ENCODE measurements at regions not wholly inside any gene's neighbourhood (a gene's known extent, or its start where the extent isn't known, plus 50 kb on each side); places are given as distances from the start of the nearest gene placed in this dataset.

GRCh38 chr5:74073257-74073656 is 447.3 kb downstream of the ARHGEF28 start:
- H3K4me1 ChIP-seq (ENCODE audit: insufficient read depth): no peaks in the 10 kb centered on the region
- H3K27ac ChIP-seq (ENCODE audit: low read depth): no peak overlapping the region
- H3K4me2 ChIP-seq: no peak overlapping the region
- H3K79me2 ChIP-seq (replicated peaks; ENCODE audit: insufficient read depth): no peaks in the 10 kb centered on the region
- no peak overlapping the region for H3K27ac Mint-ChIP-seq
- peaks cover 18% of the 10 kb centered on the region; the same call in 2 of the 3 replicates for H3K4me1 Mint-ChIP-seq
- no peak overlapping the region for H3K4me3 Mint-ChIP-seq
- no peaks in the 10 kb centered on the region for H3K36me3 ChIP-seq (ENCODE audit: insufficient read depth)
- H2AFZ ChIP-seq: peak overlapping the region; percentile 66
- H4K20me1 ChIP-seq (replicated peaks; ENCODE audit: insufficient read depth): no peaks in the 10 kb centered on the region
- no peaks in the 10 kb centered on the region for H3K36me3 Mint-ChIP-seq (ENCODE audit: low read depth)
- H3K27me3 Mint-ChIP-seq (ENCODE audit: insufficient read depth, low read depth, poor library complexity): no peaks in the 10 kb centered on the region
- TF ChIP-seq EZH2 (IDR thresholded peaks at IDR 0.05; ENCODE audit: low read depth, unreplicated experiment) (no peak), CTCF (conservative IDR thresholded peaks at IDR 0.05; ENCODE audit: low read depth in 2 of 2) (no peak), POLR2AphosphoS5 (IDR thresholded peaks at IDR 0.05; ENCODE audit: low read depth) (no peak), STAT1 (IDR thresholded peaks at IDR 0.05; ENCODE audit: unreplicated experiment) (no peak), EZH2phosphoT487 (IDR thresholded peaks at IDR 0.05; ENCODE audit: unreplicated experiment) (no peak), ZNF331 (CRISPR knock-in tag; IDR thresholded peaks at IDR 0.05; ENCODE audit: low read depth) (no peak), ZNF114 (CRISPR knock-in tag; IDR thresholded peaks at IDR 0.05) (no peak), NANOG (IDR thresholded peaks at IDR 0.05; ENCODE audit: borderline replicate concordance) (no peak), JUNB (IDR thresholded peaks at IDR 0.05; ENCODE audit: unreplicated experiment) (no peak), CREB1 (CRISPR knock-in tag; IDR thresholded peaks at IDR 0.05; ENCODE audit: low read depth) (no peak)
- TF ChIP-seq, protein P1, sequence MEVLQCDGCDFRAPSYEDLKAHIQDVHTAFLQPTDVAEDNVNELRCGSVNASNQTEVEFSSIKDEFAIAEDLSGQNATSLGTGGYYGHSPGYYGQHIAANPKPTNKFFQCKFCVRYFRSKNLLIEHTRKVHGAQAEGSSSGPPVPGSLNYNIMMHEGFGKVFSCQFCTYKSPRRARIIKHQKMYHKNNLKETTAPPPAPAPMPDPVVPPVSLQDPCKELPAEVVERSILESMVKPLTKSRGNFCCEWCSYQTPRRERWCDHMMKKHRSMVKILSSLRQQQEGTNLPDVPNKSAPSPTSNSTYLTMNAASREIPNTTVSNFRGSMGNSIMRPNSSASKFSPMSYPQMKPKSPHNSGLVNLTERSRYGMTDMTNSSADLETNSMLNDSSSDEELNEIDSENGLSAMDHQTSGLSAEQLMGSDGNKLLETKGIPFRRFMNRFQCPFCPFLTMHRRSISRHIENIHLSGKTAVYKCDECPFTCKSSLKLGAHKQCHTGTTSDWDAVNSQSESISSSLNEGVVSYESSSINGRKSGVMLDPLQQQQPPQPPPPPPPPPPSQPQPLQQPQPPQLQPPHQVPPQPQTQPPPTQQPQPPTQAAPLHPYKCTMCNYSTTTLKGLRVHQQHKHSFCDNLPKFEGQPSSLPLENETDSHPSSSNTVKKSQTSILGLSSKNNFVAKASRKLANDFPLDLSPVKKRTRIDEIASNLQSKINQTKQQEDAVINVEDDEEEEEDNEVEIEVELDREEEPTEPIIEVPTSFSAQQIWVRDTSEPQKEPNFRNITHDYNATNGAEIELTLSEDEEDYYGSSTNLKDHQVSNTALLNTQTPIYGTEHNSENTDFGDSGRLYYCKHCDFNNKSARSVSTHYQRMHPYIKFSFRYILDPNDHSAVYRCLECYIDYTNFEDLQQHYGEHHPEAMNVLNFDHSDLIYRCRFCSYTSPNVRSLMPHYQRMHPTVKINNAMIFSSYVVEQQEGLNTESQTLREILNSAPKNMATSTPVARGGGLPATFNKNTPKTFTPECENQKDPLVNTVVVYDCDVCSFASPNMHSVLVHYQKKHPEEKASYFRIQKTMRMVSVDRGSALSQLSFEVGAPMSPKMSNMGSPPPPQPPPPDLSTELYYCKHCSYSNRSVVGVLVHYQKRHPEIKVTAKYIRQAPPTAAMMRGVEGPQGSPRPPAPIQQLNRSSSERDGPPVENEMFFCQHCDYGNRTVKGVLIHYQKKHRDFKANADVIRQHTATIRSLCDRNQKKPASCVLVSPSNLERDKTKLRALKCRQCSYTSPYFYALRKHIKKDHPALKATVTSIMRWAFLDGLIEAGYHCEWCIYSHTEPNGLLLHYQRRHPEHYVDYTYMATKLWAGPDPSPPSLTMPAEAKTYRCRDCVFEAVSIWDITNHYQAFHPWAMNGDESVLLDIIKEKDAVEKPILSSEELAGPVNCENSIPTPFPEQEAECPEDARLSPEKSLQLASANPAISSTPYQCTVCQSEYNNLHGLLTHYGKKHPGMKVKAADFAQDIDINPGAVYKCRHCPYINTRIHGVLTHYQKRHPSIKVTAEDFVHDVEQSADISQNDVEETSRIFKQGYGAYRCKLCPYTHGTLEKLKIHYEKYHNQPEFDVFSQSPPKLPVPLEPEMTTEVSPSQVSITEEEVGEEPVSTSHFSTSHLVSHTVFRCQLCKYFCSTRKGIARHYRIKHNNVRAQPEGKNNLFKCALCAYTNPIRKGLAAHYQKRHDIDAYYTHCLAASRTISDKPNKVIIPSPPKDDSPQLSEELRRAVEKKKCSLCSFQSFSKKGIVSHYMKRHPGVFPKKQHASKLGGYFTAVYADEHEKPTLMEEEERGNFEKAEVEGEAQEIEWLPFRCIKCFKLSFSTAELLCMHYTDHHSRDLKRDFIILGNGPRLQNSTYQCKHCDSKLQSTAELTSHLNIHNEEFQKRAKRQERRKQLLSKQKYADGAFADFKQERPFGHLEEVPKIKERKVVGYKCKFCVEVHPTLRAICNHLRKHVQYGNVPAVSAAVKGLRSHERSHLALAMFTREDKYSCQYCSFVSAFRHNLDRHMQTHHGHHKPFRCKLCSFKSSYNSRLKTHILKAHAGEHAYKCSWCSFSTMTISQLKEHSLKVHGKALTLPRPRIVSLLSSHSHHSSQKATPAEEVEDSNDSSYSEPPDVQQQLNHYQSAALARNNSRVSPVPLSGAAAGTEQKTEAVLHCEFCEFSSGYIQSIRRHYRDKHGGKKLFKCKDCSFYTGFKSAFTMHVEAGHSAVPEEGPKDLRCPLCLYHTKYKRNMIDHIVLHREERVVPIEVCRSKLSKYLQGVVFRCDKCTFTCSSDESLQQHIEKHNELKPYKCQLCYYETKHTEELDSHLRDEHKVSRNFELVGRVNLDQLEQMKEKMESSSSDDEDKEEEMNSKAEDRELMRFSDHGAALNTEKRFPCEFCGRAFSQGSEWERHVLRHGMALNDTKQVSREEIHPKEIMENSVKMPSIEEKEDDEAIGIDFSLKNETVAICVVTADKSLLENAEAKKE (CRISPR knock-in tag; IDR thresholded peaks at IDR 0.05): no peak
- TF ChIP-seq, protein P2, sequence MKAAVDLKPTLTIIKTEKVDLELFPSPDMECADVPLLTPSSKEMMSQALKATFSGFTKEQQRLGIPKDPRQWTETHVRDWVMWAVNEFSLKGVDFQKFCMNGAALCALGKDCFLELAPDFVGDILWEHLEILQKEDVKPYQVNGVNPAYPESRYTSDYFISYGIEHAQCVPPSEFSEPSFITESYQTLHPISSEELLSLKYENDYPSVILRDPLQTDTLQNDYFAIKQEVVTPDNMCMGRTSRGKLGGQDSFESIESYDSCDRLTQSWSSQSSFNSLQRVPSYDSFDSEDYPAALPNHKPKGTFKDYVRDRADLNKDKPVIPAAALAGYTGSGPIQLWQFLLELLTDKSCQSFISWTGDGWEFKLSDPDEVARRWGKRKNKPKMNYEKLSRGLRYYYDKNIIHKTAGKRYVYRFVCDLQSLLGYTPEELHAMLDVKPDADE (IDR thresholded peaks at IDR 0.05): no peak
- TF ChIP-seq, protein P3, sequence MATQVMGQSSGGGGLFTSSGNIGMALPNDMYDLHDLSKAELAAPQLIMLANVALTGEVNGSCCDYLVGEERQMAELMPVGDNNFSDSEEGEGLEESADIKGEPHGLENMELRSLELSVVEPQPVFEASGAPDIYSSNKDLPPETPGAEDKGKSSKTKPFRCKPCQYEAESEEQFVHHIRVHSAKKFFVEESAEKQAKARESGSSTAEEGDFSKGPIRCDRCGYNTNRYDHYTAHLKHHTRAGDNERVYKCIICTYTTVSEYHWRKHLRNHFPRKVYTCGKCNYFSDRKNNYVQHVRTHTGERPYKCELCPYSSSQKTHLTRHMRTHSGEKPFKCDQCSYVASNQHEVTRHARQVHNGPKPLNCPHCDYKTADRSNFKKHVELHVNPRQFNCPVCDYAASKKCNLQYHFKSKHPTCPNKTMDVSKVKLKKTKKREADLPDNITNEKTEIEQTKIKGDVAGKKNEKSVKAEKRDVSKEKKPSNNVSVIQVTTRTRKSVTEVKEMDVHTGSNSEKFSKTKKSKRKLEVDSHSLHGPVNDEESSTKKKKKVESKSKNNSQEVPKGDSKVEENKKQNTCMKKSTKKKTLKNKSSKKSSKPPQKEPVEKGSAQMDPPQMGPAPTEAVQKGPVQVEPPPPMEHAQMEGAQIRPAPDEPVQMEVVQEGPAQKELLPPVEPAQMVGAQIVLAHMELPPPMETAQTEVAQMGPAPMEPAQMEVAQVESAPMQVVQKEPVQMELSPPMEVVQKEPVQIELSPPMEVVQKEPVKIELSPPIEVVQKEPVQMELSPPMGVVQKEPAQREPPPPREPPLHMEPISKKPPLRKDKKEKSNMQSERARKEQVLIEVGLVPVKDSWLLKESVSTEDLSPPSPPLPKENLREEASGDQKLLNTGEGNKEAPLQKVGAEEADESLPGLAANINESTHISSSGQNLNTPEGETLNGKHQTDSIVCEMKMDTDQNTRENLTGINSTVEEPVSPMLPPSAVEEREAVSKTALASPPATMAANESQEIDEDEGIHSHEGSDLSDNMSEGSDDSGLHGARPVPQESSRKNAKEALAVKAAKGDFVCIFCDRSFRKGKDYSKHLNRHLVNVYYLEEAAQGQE (IDR thresholded peaks at IDR 0.05; ENCODE audit: unreplicated experiment): no peak
- ATAC-seq (no peak), DNase-seq (ENCODE audit: low spot score) (no peak)
- H3K9me2 ChIP-seq (ENCODE audit: insufficient read depth): 0 out of 2 replicates have a peak, but pooled peaks cover 4% of the 10 kb centered on the region
- no peaks in the 10 kb centered on the region for H3K9me3 Mint-ChIP-seq
- H3K27me3 ChIP-seq (ENCODE audit: insufficient read depth): no peaks in the 10 kb centered on the region
- no peak overlapping the region for H3K4me3 ChIP-seq
- no peaks in the 10 kb centered on the region for H3F3A ChIP-seq (replicated peaks; ENCODE audit: low read depth)

Measured in GM23338 (cell line).